ENCODE measurements at regions not wholly inside any gene's neighbourhood (a gene's known extent, or its start where the extent isn't known, plus 50 kb on each side); places are given as distances from the start of the nearest gene placed in this dataset.

- Mint-ChIP-seq H3K4me1 (ENCODE audit: low read depth) (peaks cover 8% of the 10 kb centered on the region; the same call in 1 of the 2 replicates), H3K9me3 (peaks cover 42% of the 10 kb centered on the region), H3K27ac (no peak overlapping the region), H3K4me3 (no peak overlapping the region), H3K36me3 (ENCODE audit: low read depth) (no peaks in the 10 kb centered on the region; the same call in 1 of the 2 replicates), H3K27me3 (ENCODE audit: insufficient read depth) (no peaks in the 10 kb centered on the region)
- DNase-seq = no peak
- TF ChIP-seq CTCF (IDR thresholded peaks at IDR 0.05) = no peak
Measured at GRCh38 chr12:126776026-126776655, 1490.8 kb upstream of the TMEM132C start.

- Mint-ChIP-seq H3K9me3 (peaks cover 18% of the 10 kb centered on the region; the same call in 1 of the 2 replicates), H3K4me1 (ENCODE audit: low read depth) (no peaks in the 10 kb centered on the region), H3K4me3 (no peak overlapping the region), H3K36me3 (ENCODE audit: low read depth) (no peaks in the 10 kb centered on the region), H3K27ac (no peak overlapping the region), H3K27me3 (ENCODE audit: insufficient read depth) (0 out of 2 replicates have a peak, but pooled peaks cover 3% of the 10 kb centered on the region)
- no peak for DNase-seq
- no peak for TF ChIP-seq CTCF (IDR thresholded peaks at IDR 0.05)
Measured at GRCh38 chr12:126780343-126780742, 1486.6 kb upstream of the TMEM132C start.

- H3K27ac Mint-ChIP-seq = no peak overlapping the region
- H3K9me3 Mint-ChIP-seq = peaks cover 14% of the 10 kb centered on the region
- H3K4me1 Mint-ChIP-seq (ENCODE audit: low read depth) = no peaks in the 10 kb centered on the region
- no peak overlapping the region for H3K4me3 Mint-ChIP-seq
- no peaks in the 10 kb centered on the region for H3K36me3 Mint-ChIP-seq (ENCODE audit: low read depth)
- no peak for TF ChIP-seq CTCF (IDR thresholded peaks at IDR 0.05)
- 0 out of 2 replicates have a peak, but pooled peaks cover 3% of the 10 kb centered on the region for H3K27me3 Mint-ChIP-seq (ENCODE audit: insufficient read depth)
- DNase-seq = no peak
Measured at GRCh38 chr12:126781593-126781992, 1485.4 kb upstream of the TMEM132C start.

- Mint-ChIP-seq H3K4me3 (no peak overlapping the region), H3K27ac (no peak overlapping the region), H3K9me3 (peaks cover 18% of the 10 kb centered on the region), H3K4me1 (ENCODE audit: low read depth) (no peaks in the 10 kb centered on the region), H3K36me3 (ENCODE audit: low read depth) (no peaks in the 10 kb centered on the region), H3K27me3 (ENCODE audit: insufficient read depth) (0 out of 2 replicates have a peak, but pooled peaks cover 3% of the 10 kb centered on the region)
- no peak for DNase-seq
- no peak for TF ChIP-seq CTCF (IDR thresholded peaks at IDR 0.05)
Measured at GRCh38 chr12:126782083-126782482, 1484.9 kb upstream of the TMEM132C start.

GRCh38 chr12:126784328-126784921 lies 1482.5 kb upstream of the TMEM132C start:
- Mint-ChIP-seq H3K4me3 (no peak overlapping the region), H3K36me3 (ENCODE audit: low read depth) (no peaks in the 10 kb centered on the region), H3K9me3 (peaks cover 23% of the 10 kb centered on the region), H3K27ac (no peak overlapping the region), H3K27me3 (ENCODE audit: insufficient read depth) (peaks cover 4% of the 10 kb centered on the region; the same call in 1 of the 2 replicates), H3K4me1 (ENCODE audit: low read depth) (no peaks in the 10 kb centered on the region)
- DNase-seq = peak; percentile 4
- TF ChIP-seq CTCF (IDR thresholded peaks at IDR 0.05) = peak; percentile 56
